VCaP (cell line): ENCODE measurements at regions not wholly inside any gene's neighbourhood (a gene's known extent, or its start where the extent isn't known, plus 50 kb on each side); places are given as distances from the start of the nearest gene placed in this dataset.

ENCODE experiments used
- H3K27ac ChIP-seq: fragments of 450-650 bp; 2 replicates; pipeline ENCODE4 v1.5.1; 2017
- TF ChIP-seq, protein P1 (sequence below): fragments of 450-650 bp; conservative IDR thresholded peaks from 2 replicates; pipeline ENCODE4 v1.5.1; 2017; ENCODE audit warnings: mild to moderate bottlenecking, moderate library complexity

DNA sequence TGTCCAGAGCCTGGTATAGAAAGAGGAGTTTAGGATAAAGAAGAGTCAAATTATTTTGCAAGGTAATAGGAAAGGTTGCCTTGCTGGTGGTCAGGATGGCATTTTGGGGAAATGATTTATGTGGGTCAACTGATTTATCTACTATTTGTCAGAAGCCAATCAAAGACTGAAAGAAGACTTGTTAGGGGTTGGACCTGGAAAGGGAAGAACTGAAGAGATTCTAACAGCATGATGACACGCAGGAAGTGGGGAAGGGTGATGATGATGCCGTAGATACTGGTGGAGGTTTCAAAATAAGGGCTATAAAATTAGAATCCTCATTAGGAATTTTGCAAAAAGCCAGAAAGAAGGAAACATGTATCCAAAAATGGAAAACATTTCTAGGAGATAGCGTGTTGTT lies 60.7 kb upstream of the FGF14 start:
- TF ChIP-seq, protein P1, sequence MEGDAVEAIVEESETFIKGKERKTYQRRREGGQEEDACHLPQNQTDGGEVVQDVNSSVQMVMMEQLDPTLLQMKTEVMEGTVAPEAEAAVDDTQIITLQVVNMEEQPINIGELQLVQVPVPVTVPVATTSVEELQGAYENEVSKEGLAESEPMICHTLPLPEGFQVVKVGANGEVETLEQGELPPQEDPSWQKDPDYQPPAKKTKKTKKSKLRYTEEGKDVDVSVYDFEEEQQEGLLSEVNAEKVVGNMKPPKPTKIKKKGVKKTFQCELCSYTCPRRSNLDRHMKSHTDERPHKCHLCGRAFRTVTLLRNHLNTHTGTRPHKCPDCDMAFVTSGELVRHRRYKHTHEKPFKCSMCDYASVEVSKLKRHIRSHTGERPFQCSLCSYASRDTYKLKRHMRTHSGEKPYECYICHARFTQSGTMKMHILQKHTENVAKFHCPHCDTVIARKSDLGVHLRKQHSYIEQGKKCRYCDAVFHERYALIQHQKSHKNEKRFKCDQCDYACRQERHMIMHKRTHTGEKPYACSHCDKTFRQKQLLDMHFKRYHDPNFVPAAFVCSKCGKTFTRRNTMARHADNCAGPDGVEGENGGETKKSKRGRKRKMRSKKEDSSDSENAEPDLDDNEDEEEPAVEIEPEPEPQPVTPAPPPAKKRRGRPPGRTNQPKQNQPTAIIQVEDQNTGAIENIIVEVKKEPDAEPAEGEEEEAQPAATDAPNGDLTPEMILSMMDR: no peak
- H3K27ac ChIP-seq: no peak overlapping the region

- H3K27ac ChIP-seq: no peak overlapping the region
- TF ChIP-seq, protein P1: no peak
These were observed 59.5 kb upstream of the FGF14 start for GRCh38 chr13:102461302-102461701.

- no peak overlapping the region for H3K27ac ChIP-seq
- TF ChIP-seq, protein P1: no peak
These were observed 59.0 kb upstream of the FGF14 start for GRCh38 chr13:102460806-102461205.

- TF ChIP-seq, protein P1: no peak
- H3K27ac ChIP-seq: no peak overlapping the region
These were observed 51.0 kb upstream of the FGF14 start for GRCh38 chr13:102452836-102453235.
